ENCODE measurements at regions not wholly inside any gene's neighbourhood (a gene's known extent, or its start where the extent isn't known, plus 50 kb on each side); places are given as distances from the start of the nearest gene placed in this dataset.
"Not testable (repeated sequence)": the region's sequence is repeated elsewhere in the genome, so short reads cannot be mapped to it uniquely, and the experiment has no call there.

DNA sequence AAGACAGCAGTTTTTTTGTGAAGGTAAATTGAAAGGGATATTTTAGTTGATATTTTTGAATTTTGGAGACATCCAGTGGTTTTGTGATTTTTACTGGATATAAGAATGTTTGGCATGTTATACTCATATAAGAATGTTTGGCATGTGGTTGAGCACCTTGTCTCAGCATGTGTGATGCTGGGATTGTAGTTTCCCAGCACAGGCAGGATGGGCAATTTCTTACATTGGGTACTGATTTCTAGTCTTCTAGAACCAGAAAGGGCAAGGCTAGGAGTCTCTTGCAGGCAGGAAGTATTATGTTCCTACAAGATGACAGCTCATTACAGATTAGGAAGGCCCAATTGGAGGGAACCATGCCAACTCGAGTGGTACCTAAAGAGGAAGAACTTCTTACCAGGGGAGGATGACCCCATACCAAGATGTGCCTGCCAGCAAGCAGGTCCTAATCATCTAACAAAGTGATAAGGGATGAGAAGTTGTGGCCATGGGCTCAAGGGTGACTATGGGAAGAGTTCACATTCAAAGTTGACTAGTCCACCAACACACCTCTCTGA is 377.8 kb downstream of the UTRN start:
- DNase-seq: no peak

DNA sequence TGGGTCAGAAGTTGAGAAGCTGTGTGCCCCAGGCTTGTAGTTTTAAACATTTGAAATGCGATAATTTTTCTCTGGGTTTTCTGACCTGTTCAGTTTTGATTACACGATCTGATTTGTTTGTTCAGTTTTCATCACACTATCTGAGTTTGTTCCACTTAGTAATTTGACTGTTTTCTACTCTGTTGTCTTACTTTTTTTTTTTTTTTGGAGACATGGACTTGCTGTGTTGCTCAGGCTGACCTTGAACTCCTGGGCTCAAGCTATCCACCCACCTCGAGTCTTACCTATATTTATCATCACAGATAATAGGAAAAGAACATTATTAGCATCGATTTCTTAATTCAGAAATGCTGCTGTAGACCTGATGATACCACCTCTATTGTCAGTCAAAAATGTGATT is 379.1 kb downstream of the UTRN start:
- no peak for DNase-seq

DNA sequence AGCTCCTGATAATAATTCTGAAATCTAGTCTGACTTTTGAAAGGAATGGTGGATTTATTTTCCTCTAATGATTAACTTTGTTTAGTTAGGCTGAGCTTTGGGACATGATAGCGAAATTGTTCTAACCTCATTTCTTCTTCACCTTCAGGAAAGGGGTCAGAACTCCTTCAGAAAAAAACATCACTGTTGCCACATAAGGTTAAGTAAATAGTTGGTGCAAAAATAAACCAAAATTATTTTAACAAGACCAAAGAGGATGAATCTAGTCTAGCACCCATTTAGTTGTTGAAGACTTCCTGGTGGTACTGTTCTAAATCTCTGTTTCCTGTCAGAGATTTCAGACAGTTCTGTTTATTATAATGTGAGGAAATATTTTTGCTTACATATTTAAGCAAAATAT is 379.8 kb downstream of the UTRN start:
- no peak for DNase-seq

DNA sequence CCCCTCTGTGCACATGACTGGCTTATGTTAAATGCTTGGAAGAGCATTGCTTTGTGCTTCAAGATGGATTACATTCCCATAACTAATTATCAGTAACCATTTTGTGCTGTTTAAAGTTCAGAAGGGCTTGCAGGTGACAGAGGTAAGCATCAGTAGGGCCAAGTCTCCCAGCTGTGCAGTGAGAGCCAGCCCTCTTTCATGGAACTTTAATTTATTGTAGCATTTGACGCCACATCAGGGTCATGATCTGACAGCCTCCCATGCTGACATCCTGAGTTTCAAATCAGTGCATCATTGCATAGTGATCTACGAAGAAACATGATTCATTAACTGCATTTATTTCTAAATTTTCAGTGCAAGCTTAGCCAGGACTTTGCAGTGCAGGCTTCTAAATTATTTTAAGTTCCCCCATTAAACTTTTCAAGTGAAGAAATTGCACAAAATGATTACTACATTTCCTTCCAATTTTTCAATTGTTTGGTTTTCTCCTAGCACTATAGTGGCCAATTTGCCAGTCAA is 380.9 kb downstream of the UTRN start:
- DNase-seq: no peak

DNA sequence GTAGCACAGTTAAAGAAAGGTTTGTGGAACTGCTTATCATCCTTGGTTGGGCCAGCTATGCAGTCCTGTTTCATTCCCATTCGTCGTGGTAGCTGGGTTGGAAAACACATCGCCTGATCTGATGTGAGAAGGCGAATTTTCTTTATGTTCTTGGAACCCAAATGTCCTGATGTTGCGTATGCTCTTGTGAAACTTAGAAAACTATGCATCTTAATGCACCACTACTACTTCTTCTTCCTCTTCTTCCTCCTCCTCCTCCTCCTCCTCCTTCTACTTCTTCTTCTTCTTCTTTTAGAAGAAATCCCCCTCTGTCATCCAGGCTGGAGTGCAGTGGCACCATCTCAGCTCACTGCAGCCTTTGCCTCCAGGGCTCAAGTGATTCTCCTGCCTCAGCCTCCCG is 381.6 kb downstream of the UTRN start:
- DNase-seq: no peak

DNA sequence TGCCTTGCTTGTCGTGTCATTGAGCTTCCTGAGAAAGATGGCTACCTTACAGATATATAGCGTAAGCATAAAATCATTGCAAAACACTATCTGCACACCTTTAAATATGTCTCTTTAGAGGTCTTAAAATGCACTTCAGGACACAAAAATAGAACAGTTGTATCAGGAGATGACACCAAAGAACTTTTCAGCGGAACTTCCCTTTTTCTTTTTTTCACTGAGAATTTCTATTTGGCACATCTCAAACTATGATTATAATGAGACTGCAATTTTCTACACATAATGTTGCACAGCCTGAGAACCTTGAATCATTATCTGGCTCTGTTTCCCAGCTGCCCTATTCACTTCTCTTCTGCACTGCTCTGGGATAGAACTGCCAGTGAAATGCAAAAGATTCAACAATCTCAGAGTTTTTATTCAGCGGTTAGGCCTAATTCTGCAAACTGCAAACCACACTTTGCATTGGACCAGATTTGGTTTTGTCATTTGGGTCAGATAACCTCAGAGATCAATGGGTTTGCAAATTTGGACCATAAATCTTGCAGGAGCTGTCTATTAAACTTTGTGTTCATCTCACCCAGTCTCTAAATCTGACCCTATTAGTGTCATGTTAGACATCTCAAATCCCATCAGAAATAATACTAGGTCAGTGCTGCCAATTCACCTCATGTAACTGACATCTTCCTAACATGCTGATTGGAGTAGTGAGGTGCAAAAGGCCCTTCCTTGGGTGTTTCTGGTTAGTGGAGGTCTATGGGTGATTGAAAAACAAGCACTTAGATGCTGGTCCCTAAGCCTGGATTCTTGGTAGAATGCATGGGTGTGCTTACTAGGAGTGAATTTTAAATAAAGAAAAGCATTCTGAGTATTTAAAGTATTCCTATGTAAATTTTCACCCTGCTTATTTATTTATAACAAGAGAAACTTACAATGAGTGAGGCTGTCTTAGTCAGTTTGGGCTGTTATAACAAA is 382.7 kb downstream of the UTRN start:
- DNase-seq: no peak

DNA sequence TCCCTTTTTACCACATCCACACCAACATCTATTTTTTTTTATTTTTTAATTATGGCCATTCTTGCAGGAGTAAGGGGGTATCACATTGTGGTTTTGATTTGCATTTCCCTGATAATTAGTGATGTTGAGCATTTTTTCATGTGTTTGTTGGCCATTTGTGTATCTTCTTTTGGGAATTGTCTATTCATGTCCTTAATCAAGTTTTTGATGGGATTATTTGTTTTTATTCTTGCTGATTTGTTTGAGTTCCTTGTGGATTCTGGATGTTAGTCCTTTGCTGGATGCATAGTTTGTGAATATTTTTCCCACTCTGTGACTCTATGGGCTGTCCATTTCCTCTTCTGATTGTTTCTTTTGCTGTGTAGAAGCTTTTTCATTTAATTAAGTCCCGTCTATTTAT is 385.1 kb downstream of the UTRN start:
- DNase-seq: not testable (repeated sequence)

DNA sequence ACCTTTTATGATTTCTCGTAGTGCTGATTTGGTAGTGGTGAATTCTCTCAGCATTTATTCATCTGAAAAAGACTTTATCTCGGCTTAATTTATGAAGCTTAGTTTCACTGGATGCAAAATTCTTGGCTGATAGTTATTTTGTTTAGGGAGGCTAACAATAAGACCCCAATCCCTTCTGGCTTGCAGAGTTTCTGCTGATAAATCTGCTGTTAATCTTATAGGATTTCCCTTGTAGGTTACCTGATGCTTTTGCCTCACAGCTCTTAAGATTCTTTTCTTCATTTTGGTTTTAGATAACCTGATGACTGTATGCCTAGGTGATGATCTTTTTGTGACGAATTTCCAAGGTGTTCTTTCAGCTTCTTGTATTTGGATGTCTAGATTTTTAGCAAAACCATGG is 388.7 kb downstream of the UTRN start:
- DNase-seq: no peak

DNA sequence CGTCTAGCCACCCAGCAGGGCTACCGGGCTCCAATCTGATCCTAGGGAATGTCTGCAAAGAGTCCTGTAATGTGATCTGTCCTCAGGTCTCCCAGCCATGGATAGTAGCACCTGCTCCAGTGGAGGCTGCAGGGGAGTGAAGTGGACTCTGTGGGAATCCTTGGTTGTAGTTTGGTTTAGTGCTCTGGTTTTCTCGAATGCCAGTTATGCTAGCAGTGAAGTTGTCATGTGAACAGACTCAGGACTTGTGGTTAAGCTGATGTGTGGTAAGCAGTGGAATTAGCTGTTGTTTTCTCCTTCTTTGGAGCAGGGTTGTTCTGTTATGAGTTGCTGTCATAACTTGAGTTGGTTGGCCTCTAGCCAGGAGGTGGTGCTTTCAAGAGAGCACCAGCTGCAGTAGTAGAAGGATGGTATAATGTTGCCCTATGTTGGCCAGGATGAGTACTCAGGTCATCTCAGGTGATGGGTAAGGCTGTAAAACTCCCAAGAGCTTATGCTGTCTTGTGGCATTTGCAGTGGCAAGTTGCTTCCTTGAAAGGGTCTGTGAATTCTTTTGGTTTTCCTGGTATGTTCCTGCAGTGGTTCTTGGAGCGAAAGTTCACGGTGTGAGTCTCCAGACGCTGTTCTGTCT is 390.2 kb downstream of the UTRN start:
- DNase-seq: peak; percentile 6

DNA sequence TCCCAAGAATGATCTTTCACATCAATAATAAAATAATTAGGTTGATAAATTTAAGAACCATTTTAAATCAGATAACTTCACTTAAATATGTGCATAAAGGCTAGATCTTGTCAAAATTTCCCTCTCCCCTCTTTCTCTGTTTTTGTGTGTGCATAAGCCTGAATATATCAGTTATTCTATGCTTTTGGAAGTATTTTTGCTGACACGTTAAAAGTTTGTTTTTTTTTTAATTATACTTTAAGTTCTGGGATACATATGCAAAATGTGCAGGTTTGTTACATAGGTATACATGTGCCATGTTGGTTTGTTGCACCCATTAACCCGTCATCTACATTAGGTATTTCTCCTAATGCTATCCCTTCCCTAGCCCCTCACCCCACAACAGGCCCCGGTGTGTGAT is 391.2 kb downstream of the UTRN start:
- not testable (repeated sequence) for DNase-seq

DNA sequence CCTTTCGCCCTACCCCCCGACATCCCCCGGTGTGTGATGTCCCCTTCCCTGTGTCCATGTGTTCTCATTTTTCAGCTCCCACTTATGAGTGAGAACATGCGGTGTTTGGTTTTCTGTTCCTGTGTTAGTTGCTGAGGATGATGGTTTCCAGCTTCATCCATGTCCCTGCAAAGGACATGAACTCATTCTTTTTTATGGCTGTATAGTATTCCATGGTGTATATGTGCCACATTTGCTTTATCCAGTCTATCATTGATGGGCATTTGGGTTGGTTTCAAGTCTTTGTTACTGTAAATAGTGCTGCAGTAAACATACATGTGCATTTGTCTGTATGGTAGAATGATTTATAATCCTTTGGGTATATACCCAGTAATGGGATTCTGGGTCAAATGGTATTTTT is 392.1 kb downstream of the UTRN start:
- DNase-seq: not testable (repeated sequence)

DNA sequence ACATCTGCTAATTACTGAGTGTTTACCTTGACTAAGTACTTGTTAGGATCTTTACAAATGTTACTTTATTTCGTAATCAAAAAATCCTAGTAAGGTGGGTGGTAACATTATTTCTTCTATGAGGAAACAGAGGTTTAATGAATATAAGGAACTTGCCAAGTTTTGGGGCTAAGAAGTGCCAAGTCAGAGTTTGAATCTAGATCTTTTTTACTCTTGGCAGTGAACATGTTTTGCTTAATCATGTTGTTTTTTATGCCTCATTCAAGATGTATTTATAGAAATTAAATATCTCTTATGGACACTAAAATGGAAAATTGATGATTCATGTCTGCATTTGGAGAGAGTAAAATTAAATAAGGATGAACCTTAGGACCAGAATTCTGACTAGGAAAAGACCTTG is 393.7 kb downstream of the UTRN start:
- no peak for DNase-seq

DNA sequence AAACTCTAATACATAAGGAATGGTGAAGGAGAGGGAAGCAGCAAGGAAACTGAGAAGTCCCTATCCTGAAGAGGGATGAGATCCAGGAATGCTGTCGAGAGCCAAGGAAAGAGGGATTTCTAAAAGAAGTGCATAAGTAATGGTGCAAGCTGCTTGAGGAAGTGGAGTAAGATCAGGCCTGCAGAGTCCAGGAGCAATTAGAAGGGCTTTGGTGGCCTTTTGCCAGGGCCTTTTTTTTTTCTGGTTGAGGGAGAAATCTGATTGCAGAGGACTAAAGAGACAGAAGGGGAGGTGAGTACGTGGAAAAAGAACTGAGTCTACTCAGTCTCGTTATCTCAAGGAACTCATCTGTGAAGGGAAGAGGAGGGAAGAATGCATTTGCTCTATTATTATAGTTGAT is 396.2 kb downstream of the UTRN start:
- no peak for DNase-seq

DNA sequence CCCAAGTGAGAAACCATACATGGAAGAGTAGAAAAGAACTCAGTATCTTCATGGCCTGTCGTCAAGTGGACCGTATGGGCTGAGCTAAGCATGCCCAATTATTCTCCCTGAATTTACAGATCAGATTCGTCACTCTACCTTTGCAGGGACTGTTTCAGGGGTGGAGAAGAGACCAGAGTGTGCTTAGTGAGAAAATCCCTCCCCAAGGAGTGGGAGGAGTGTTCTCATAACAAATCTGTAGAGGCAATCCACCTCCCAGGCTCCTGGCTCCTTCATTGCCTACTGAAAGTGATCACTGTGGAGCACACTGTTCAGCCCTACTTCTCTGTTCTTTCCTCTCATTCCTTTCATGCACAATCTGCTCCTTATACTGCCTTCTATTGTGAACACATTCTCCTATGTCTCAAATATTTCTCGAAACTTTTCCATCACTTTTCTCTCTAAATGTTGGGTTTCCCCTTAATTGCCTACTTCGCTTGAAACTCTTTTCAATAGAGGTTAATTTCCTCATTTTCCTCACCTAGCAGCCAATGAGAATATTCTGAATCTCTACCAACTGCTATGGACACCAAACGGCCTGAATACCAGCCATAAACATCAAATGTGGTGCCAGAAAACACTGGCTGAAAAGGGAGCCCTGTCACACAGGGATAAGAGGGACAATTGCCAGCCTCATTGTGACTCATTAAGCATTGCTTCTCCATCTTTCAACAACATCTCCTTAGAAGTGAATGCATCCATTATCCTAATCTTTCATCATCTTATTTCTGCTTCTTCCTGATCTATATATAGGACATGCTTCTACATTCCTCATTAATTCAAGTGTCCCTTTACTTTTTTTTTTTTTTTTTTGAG is 398.3 kb downstream of the UTRN start:
- DNase-seq: no peak

DNA sequence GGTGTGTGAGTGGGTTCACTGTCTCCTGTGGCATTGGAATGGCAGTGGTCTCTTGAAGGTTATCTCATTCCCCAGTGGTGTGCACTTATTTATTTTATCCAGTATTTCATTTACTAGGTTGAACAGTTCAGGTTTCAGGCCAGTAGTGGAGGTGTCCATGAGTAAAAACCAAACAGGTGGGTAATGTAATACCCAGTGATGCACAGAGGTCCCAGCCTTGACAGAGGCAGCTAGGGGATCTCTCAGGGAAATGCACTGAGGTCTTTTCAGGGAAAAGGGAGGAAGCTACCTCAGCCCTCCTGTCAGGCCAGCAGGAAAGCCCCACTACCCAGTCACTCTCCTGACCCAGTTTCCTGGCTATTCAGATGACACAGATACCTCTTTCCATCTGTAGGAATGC is 403.6 kb downstream of the UTRN start:
- no peak for DNase-seq

DNA sequence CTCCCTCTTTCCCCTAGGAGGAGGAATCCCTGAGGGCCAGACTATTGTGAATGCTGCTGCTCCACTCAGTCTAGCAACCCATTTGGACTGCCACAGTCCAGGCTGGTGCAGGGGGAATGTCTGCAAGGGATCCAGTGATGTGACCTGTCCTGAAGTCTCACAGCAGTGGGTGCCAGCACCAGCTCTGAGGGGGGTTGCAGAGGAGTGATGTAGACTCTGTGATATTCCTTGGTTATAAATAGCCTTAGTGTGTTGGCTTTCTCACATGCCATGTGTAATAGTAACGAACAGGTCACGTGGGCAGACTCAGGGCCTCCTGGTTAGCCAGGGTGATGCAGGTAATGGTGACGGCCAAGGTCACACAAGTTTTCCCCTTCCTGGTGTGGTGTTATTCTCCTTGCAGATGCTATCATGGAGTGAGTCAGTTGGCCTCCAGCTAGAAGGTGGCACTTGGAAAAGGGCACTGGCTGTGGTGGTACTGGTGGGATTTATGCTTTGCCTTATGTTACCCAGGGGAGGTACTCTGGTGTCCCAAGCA is 404.4 kb downstream of the UTRN start:
- DNase-seq: no peak

DNA sequence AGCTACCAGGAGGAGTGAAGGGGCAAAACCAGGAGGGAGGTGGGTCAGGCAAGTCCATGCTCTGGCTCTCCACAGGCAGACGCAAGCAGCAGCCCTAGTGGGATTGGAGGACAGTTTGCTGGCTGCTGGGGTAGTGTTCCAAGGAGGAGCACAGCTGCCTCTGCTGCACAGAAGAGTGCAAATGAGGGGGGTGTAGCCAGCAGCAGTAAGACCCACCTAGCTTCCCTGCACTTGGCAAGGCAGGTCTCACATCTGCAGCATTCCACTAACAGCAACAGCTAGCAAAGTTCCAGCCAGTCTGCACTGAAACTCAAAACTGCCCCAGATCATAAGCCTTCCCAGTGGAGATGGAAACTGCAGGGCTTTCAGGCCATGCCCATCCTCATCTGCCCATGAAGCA is 405.0 kb downstream of the UTRN start:
- DNase-seq: no peak

DNA sequence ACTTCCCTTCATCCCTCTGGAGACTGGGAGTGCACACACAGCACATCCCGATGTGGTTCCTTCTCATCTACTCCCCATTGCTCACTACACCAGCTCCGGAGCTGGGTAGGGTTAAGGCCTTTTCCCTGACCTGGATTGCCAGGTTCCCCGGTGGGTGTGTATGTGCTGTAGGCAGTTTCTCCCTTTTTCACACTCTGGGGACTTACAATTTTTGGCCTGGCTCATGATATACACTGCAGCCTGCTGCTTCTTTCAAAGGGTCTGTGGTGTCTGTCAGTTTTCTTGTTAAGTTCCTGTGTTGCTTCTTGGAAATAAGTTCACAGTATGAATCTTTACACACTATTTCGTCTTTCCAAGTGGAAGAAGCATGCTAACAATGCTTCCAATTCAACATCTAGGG is 405.5 kb downstream of the UTRN start:
- DNase-seq: no peak

DNA sequence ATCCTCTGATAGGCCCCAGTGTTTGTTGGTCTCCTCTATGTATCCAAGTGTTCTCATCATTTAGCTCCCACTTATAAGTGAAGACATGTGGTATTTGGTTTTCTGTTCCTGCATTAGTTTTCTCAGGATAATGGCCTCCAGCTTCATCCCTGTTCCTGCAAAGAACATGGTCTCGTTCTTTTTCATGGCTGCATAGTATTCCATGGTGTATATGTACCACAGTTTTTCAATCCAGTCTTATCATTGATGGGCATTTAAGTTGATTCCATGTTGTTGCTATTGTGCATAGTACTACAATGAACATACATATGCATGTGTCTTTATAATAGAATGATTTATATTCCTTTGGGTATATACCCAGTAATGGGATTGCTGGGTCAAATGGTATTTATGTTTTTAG is 406.9 kb downstream of the UTRN start:
- not testable (repeated sequence) for DNase-seq

DNA sequence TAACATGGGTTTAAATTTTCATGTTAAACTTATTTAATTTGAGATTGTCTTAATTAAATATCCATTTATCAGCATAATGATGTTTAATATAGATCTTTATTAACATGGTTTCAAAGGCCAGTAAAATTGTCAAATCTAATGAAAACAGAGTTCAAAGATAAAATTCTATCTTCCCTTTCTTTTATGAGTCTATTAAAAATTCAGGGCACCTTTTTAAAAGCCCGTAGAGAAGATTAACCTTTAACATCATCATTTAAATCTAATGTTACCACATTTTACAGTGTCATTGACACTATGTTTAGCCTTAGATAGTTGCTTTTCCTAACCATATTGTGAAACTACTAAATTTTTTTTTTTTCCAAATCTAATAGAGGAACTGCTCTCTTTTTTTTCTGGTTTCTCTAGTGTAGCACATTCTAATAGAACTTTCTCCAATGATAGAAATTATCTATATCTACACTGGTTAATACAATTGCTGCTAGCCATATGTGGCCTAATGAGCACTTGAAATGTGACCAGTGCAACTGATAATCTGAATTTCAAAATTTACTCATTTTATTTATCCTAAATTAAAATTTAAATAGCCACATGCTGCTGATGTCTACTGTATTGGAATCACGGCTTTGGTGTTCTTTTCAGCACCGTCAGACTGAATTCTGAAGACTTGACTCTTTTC is 410.9 kb downstream of the UTRN start:
- DNase-seq: no peak

DNA sequence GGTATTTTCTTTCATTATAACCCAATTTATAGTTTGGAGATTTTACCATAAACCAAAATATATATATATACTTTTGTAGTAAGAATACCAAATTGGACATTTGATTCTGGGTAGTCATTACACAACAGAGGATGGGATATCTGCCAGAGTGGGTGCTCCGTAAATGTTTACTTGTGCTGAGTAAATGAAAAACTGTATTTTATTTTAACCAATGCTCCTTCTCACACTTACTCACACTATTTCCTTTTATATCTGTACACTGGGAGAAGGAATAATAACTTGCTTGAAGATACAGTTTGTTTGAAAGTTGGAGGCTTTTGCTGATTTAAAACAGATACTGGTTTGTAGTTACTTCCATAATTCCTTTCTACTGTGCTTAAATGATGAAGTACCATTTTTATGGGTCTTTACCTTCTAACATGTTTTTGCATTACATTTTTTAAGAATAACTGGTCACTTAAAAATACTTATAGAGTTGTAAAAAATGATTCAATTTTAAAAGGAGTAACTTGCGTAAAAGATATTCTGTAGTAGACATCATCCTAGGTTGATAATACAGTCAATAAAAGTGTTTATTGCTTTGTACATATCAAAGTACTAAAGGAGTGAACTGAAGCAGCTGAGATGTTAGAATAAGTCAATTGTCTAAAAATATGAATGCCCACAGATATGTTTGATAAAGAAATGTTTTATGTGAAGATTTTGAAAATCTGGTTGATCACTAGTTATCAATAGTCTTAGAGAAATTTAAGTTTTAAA is 411.7 kb downstream of the UTRN start:
- DNase-seq: no peak
